ENCODE measurements at regions not wholly inside any gene's neighbourhood (a gene's known extent, or its start where the extent isn't known, plus 50 kb on each side); places are given as distances from the start of the nearest gene placed in this dataset.

DNA sequence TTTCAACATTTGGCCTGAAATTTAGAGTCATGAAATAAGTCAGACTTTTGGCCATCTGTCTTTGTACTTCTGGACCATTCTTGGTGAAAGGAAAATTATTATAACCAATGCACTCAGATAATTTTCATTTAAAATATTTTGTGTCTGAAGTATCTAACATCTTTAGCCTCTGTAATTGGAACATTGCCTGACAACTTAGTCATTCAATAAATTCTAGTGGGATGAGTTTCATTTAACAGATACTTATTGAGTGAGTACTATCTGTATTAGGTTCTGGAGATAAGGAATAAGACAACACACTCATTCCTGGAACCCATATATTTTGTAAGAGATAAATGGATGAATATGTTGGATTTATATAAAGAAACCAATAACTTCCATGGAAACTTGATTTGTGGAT is 536.0 kb downstream of the BCKDHB start:
- TF ChIP-seq, protein P1, sequence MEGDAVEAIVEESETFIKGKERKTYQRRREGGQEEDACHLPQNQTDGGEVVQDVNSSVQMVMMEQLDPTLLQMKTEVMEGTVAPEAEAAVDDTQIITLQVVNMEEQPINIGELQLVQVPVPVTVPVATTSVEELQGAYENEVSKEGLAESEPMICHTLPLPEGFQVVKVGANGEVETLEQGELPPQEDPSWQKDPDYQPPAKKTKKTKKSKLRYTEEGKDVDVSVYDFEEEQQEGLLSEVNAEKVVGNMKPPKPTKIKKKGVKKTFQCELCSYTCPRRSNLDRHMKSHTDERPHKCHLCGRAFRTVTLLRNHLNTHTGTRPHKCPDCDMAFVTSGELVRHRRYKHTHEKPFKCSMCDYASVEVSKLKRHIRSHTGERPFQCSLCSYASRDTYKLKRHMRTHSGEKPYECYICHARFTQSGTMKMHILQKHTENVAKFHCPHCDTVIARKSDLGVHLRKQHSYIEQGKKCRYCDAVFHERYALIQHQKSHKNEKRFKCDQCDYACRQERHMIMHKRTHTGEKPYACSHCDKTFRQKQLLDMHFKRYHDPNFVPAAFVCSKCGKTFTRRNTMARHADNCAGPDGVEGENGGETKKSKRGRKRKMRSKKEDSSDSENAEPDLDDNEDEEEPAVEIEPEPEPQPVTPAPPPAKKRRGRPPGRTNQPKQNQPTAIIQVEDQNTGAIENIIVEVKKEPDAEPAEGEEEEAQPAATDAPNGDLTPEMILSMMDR (IDR thresholded peaks at IDR 0.05 in 2 of 3, conservative IDR thresholded peaks at IDR 0.05 in 1 of 3; ENCODE audit: borderline replicate concordance in 1 of 3, insufficient read depth in 1 of 3, low read depth in 2 of 3, low read length in 2 of 3) = no peak
- TF ChIP-seq RAD21 (IDR thresholded peaks at IDR 0.05; ENCODE audit: low read depth) (no peak), CEBPB (IDR thresholded peaks at IDR 0.05; ENCODE audit: low read depth) (no peak), POLR2A (IDR thresholded peaks at IDR 0.05; ENCODE audit: borderline replicate concordance, extremely low read depth, insufficient read depth, insufficient read length) (no peak), POLR2AphosphoS5 (IDR thresholded peaks at IDR 0.05; ENCODE audit: low read depth, low read length) (no peak), ZBTB33 (IDR thresholded peaks at IDR 0.05; ENCODE audit: extremely low read depth, insufficient replicate concordance, low read length) (no peak), EZH2 (IDR thresholded peaks at IDR 0.05) (no peak), CBX3 (IDR thresholded peaks at IDR 0.05; ENCODE audit: low read depth) (no peak), JUND (IDR thresholded peaks at IDR 0.05) (no peak), MAX (IDR thresholded peaks at IDR 0.05) (no peak), ATF3 (IDR thresholded peaks at IDR 0.05) (no peak), YY1 (IDR thresholded peaks at IDR 0.05; ENCODE audit: extremely low read depth, insufficient replicate concordance, low read depth, low read length) (no peak)
- TF ChIP-seq, protein P2, sequence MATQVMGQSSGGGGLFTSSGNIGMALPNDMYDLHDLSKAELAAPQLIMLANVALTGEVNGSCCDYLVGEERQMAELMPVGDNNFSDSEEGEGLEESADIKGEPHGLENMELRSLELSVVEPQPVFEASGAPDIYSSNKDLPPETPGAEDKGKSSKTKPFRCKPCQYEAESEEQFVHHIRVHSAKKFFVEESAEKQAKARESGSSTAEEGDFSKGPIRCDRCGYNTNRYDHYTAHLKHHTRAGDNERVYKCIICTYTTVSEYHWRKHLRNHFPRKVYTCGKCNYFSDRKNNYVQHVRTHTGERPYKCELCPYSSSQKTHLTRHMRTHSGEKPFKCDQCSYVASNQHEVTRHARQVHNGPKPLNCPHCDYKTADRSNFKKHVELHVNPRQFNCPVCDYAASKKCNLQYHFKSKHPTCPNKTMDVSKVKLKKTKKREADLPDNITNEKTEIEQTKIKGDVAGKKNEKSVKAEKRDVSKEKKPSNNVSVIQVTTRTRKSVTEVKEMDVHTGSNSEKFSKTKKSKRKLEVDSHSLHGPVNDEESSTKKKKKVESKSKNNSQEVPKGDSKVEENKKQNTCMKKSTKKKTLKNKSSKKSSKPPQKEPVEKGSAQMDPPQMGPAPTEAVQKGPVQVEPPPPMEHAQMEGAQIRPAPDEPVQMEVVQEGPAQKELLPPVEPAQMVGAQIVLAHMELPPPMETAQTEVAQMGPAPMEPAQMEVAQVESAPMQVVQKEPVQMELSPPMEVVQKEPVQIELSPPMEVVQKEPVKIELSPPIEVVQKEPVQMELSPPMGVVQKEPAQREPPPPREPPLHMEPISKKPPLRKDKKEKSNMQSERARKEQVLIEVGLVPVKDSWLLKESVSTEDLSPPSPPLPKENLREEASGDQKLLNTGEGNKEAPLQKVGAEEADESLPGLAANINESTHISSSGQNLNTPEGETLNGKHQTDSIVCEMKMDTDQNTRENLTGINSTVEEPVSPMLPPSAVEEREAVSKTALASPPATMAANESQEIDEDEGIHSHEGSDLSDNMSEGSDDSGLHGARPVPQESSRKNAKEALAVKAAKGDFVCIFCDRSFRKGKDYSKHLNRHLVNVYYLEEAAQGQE (IDR thresholded peaks at IDR 0.05; ENCODE audit: low read depth) = no peak
